ENCODE measurements at regions not wholly inside any gene's neighbourhood (a gene's known extent, or its start where the extent isn't known, plus 50 kb on each side); places are given as distances from the start of the nearest gene placed in this dataset.

DNA sequence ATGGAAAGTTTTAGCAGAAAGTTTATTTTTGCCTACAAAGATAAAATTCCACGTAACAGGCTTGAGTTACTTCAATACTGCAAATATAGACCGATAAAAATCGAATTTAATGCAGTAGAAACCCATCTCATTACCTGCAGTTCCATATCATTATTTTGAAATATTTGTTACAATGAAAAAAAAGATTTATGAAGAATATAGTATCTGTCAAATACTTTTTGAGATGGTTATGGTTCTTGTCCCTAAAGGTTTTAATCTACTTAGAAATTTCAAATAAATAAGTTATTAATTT is 273.5 kb downstream of the ADAMTS20 start:
- no peaks in the 10 kb centered on the region for H3K36me3 ChIP-seq (ENCODE audit: low read depth)
- no peaks in the 10 kb centered on the region for H3K9me3 ChIP-seq (ENCODE audit: severe bottlenecking)
- no peak for ATAC-seq (ENCODE audit: low read depth)
- no peaks in the 10 kb centered on the region for H3K27me3 ChIP-seq (ENCODE audit: insufficient read depth, poor library complexity, severe bottlenecking)
- no peak for DNase-seq (ENCODE audit: low spot score)
- no peak overlapping the region for H3K4me3 ChIP-seq (ENCODE audit: severe bottlenecking)
- TF ChIP-seq CTCF (IDR thresholded peaks at IDR 0.05; ENCODE audit: poor library complexity, severe bottlenecking), result no peak
- H3K27ac ChIP-seq (ENCODE audit: poor library complexity, severe bottlenecking), result no peak overlapping the region
- H3K4me1 ChIP-seq (ENCODE audit: insufficient read depth, poor library complexity, severe bottlenecking), result peaks cover 8% of the 10 kb centered on the region

GRCh38 chr12:43277651-43278540 is 274.1 kb downstream of the ADAMTS20 start:
- ATAC-seq (ENCODE audit: low read depth) (peak; percentile 70), DNase-seq (ENCODE audit: low spot score) (no peak)
- H3K9me3 ChIP-seq (ENCODE audit: severe bottlenecking), result no peaks in the 10 kb centered on the region
- peaks cover 8% of the 10 kb centered on the region for H3K4me1 ChIP-seq (ENCODE audit: insufficient read depth, poor library complexity, severe bottlenecking)
- no peak overlapping the region for H3K27ac ChIP-seq (ENCODE audit: poor library complexity, severe bottlenecking)
- H3K36me3 ChIP-seq (ENCODE audit: low read depth), result no peaks in the 10 kb centered on the region
- no peaks in the 10 kb centered on the region for H3K27me3 ChIP-seq (ENCODE audit: insufficient read depth, poor library complexity, severe bottlenecking)
- no peak overlapping the region for H3K4me3 ChIP-seq (ENCODE audit: severe bottlenecking)
- TF ChIP-seq CTCF (IDR thresholded peaks at IDR 0.05; ENCODE audit: poor library complexity, severe bottlenecking), result no peak

DNA sequence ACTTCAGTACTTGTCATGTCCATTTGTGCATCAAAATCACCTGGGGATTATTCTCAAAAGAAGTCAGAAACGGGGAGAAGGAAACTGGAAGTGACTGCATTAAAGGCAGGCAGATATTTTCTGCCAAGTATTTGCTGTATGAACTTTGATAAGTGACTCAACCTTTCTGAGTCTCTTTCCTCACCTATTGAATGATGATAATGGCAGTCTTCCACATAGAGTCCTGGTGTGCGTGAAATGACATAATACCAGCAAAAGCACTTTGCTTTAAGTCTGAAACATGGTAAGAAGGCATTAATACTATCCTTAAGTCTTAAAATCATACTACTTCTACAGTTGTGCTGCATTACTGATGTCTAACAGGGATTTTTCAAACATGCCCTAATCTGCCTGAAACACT is 278.5 kb downstream of the ADAMTS20 start:
- no peak for TF ChIP-seq CTCF (IDR thresholded peaks at IDR 0.05; ENCODE audit: poor library complexity, severe bottlenecking)
- Histone ChIP-seq H3K9me3 (ENCODE audit: severe bottlenecking) (no peaks in the 10 kb centered on the region), H3K36me3 (ENCODE audit: low read depth) (no peaks in the 10 kb centered on the region), H3K4me3 (ENCODE audit: severe bottlenecking) (no peak overlapping the region), H3K27me3 (ENCODE audit: insufficient read depth, poor library complexity, severe bottlenecking) (no peaks in the 10 kb centered on the region), H3K4me1 (ENCODE audit: insufficient read depth, poor library complexity, severe bottlenecking) (peaks cover 8% of the 10 kb centered on the region), H3K27ac (ENCODE audit: poor library complexity, severe bottlenecking) (no peak overlapping the region)
- no peak for ATAC-seq (ENCODE audit: low read depth)
- DNase-seq (ENCODE audit: low spot score), result no peak

- Histone ChIP-seq H3K9me3 (ENCODE audit: severe bottlenecking) (no peaks in the 10 kb centered on the region), H3K4me1 (ENCODE audit: insufficient read depth, poor library complexity, severe bottlenecking) (no peaks in the 10 kb centered on the region), H3K27ac (ENCODE audit: poor library complexity, severe bottlenecking) (no peak overlapping the region), H3K36me3 (ENCODE audit: low read depth) (no peaks in the 10 kb centered on the region), H3K4me3 (ENCODE audit: severe bottlenecking) (no peak overlapping the region), H3K27me3 (ENCODE audit: insufficient read depth, poor library complexity, severe bottlenecking) (no peaks in the 10 kb centered on the region)
- DNase-seq (ENCODE audit: low spot score) (no peak), ATAC-seq (ENCODE audit: low read depth) (no peak)
- TF ChIP-seq CTCF (IDR thresholded peaks at IDR 0.05; ENCODE audit: poor library complexity, severe bottlenecking), result no peak
Measured at GRCh38 chr12:43271659-43272058, 280.3 kb downstream of the ADAMTS20 start.

GRCh38 chr12:43267818-43268217 is 284.2 kb downstream of the ADAMTS20 start:
- Histone ChIP-seq H3K27me3 (ENCODE audit: insufficient read depth, poor library complexity, severe bottlenecking) (no peaks in the 10 kb centered on the region), H3K9me3 (ENCODE audit: severe bottlenecking) (no peaks in the 10 kb centered on the region), H3K36me3 (ENCODE audit: low read depth) (no peaks in the 10 kb centered on the region), H3K4me3 (ENCODE audit: severe bottlenecking) (no peak overlapping the region), H3K4me1 (ENCODE audit: insufficient read depth, poor library complexity, severe bottlenecking) (no peaks in the 10 kb centered on the region), H3K27ac (ENCODE audit: poor library complexity, severe bottlenecking) (no peak overlapping the region)
- DNase-seq (ENCODE audit: low spot score), result no peak
- no peak for ATAC-seq (ENCODE audit: low read depth)
- no peak for TF ChIP-seq CTCF (IDR thresholded peaks at IDR 0.05; ENCODE audit: poor library complexity, severe bottlenecking)
